ENCODE measurements at regions not wholly inside any gene's neighbourhood (a gene's known extent, or its start where the extent isn't known, plus 50 kb on each side); places are given as distances from the start of the nearest gene placed in this dataset.

GRCh38 chr15:93221759-93222158 lies 132.7 kb upstream of the RGMA start:
- CTCF ChIA-PET = interaction anchor here (0.6 to 3.4 kb wide), 11 partner anchors 12 to 754 kb away, joined by 3 to 12 read pairs (median 3); no protein-coding TSS in a partner anchor
- DNase-seq (ENCODE audit: low spot score) = no peak

GRCh38 chr15:93219859-93220420 lies 130.9 kb upstream of the RGMA start:
- no peak overlapping the region for H3K27ac Mint-ChIP-seq
- no peaks in the 10 kb centered on the region; the same call in 1 of the 2 replicates for H3K9me3 Mint-ChIP-seq
- ATAC-seq (no peak), DNase-seq (ENCODE audit: low spot score) (no peak)
- H3K4me3 Mint-ChIP-seq = no peak overlapping the region
- peaks cover 6% of the 10 kb centered on the region for H3K4me1 Mint-ChIP-seq
- POLR2A ChIA-PET = no interaction called here
- H3K36me3 Mint-ChIP-seq = no peaks in the 10 kb centered on the region
- CTCF ChIA-PET = interaction anchor here (0.9 to 3.4 kb wide), 3 partner anchors 114 to 190 kb away, joined by 3 to 12 read pairs (median 5); partner anchors contain the start of gene RGMA
- no peaks in the 10 kb centered on the region; the same call in 1 of the 2 replicates for H3K27me3 Mint-ChIP-seq (ENCODE audit: low read depth)
- no peak for TF ChIP-seq CDX4 (CRISPR knock-in tag; IDR thresholded peaks at IDR 0.05; ENCODE audit: borderline replicate concordance)
- TF ChIP-seq NFATC4 (CRISPR knock-in tag; IDR thresholded peaks at IDR 0.05) = no peak
- no peak for TF ChIP-seq GABPB1 (CRISPR knock-in tag; IDR thresholded peaks at IDR 0.05)
- TF ChIP-seq FOXJ3 (CRISPR knock-in tag; IDR thresholded peaks at IDR 0.05; ENCODE audit: borderline replicate concordance) = no peak
- TF ChIP-seq HMGA2 (CRISPR knock-in tag; IDR thresholded peaks at IDR 0.05) = no peak
- TF ChIP-seq NR1H2 (CRISPR knock-in tag; IDR thresholded peaks at IDR 0.05) = no peak
- TF ChIP-seq FOXP4 (CRISPR knock-in tag; IDR thresholded peaks at IDR 0.05) = no peak
- TF ChIP-seq ZNF121 (CRISPR knock-in tag; IDR thresholded peaks at IDR 0.05) = no peak
- TF ChIP-seq MLX (CRISPR knock-in tag; IDR thresholded peaks at IDR 0.05) = no peak
- no peak for TF ChIP-seq NFE2L1 (CRISPR knock-in tag; IDR thresholded peaks at IDR 0.05)

More at GRCh38 chr15:93221759-93222158, 132.7 kb upstream of the RGMA start:
- no peak overlapping the region for H3K27ac Mint-ChIP-seq
- POLR2A ChIA-PET = no interaction called here
- no peaks in the 10 kb centered on the region for H3K27me3 Mint-ChIP-seq (ENCODE audit: low read depth)
- peak; percentile 51 for ATAC-seq
- no peak for TF ChIP-seq ZNF121 (CRISPR knock-in tag; IDR thresholded peaks at IDR 0.05)
- no peak for TF ChIP-seq MYBL2 (CRISPR knock-in tag; IDR thresholded peaks at IDR 0.05)
- TF ChIP-seq ZBTB43 (CRISPR knock-in tag; IDR thresholded peaks at IDR 0.05) = no peak
- no peak for TF ChIP-seq EMX1 (CRISPR knock-in tag; IDR thresholded peaks at IDR 0.05)
- TF ChIP-seq ATF2 (CRISPR knock-in tag; IDR thresholded peaks at IDR 0.05; ENCODE audit: borderline replicate concordance, low read depth) = no peak
- no peak for TF ChIP-seq NFE2L1 (CRISPR knock-in tag; IDR thresholded peaks at IDR 0.05)
- TF ChIP-seq NFYB (CRISPR knock-in tag; conservative IDR thresholded peaks at IDR 0.05; ENCODE audit: low read depth) = no peak
- TF ChIP-seq RELA (CRISPR knock-in tag; IDR thresholded peaks at IDR 0.05; ENCODE audit: borderline replicate concordance) = no peak
- no peak for TF ChIP-seq NR2C2 (CRISPR knock-in tag; IDR thresholded peaks at IDR 0.05)
- no peak for TF ChIP-seq SMAD3 (CRISPR knock-in tag; IDR thresholded peaks at IDR 0.05; ENCODE audit: borderline replicate concordance)
- TF ChIP-seq PRDM15 (CRISPR knock-in tag; IDR thresholded peaks at IDR 0.05) = no peak
- no peak for TF ChIP-seq ATF3 (CRISPR knock-in tag; conservative IDR thresholded peaks at IDR 0.05)
- no peaks in the 10 kb centered on the region for H3K36me3 Mint-ChIP-seq
- H3K9me3 Mint-ChIP-seq = no peaks in the 10 kb centered on the region; the same call in 1 of the 2 replicates
- no peak overlapping the region for H3K4me3 Mint-ChIP-seq
- H3K4me1 Mint-ChIP-seq = peaks cover 10% of the 10 kb centered on the region
